OCI-LY1 (cell line): ENCODE measurements at regions not wholly inside any gene's neighbourhood (a gene's known extent, or its start where the extent isn't known, plus 50 kb on each side); places are given as distances from the start of the nearest gene placed in this dataset.

ENCODE experiments used
- EZH2 ChIP-seq: fragments of 200-600 bp; sonication (generic), shearing (Covaris generic); IDR thresholded peaks from 2 replicates; pipeline ENCODE4 v1.8.0; 2017; ENCODE audit warnings: borderline replicate concordance, mixed run types, mild to moderate bottlenecking, antibody characterized with exemption, low read length, moderate library complexity, mixed read lengths
- TF ChIP-seq, protein P1 (sequence below): fragments of 200-600 bp; sonication (generic), shearing (Covaris generic); IDR thresholded peaks from 2 replicates; pipeline ENCODE4 v1.5.1; 2017; ENCODE audit warnings: mild to moderate bottlenecking, antibody characterized with exemption, low read length, moderate library complexity, mixed read lengths

DNA sequence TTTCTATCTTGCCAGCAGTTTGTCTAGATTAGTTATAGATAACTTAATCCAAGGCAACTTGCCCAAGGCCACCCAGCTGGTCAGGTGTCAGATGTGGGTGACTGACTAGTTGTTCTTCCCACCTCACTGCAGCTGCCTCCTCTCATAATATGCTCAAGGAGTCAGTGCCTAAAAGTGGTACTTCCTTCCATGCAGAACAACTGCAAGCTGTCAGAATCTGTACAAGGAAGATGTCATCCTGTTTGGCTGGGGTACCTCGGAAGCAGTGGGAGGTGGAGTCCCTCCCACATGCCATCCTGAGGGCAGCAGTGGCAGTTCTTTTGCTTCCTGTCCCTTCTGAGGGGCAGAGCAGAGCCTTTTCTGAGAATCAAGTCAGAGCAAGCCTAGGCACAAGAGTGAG lies 193.2 kb upstream of the RFC3 start:
- TF ChIP-seq, protein P1, sequence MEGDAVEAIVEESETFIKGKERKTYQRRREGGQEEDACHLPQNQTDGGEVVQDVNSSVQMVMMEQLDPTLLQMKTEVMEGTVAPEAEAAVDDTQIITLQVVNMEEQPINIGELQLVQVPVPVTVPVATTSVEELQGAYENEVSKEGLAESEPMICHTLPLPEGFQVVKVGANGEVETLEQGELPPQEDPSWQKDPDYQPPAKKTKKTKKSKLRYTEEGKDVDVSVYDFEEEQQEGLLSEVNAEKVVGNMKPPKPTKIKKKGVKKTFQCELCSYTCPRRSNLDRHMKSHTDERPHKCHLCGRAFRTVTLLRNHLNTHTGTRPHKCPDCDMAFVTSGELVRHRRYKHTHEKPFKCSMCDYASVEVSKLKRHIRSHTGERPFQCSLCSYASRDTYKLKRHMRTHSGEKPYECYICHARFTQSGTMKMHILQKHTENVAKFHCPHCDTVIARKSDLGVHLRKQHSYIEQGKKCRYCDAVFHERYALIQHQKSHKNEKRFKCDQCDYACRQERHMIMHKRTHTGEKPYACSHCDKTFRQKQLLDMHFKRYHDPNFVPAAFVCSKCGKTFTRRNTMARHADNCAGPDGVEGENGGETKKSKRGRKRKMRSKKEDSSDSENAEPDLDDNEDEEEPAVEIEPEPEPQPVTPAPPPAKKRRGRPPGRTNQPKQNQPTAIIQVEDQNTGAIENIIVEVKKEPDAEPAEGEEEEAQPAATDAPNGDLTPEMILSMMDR: no peak
- TF ChIP-seq EZH2: no peak
